Astrocyte (in vitro differentiated cells and primary cell): ENCODE measurements at regions not wholly inside any gene's neighbourhood (a gene's known extent, or its start where the extent isn't known, plus 50 kb on each side); places are given as distances from the start of the nearest gene placed in this dataset.

Experiments
- DNase-seq: peaks from one replicate; pipeline ENCODE4 v3.0.0-alpha.2; 2010; ENCODE audit warnings: low read depth
- FAIRE-seq: peaks from 2 replicates; lab custom pipeline; 2011; peaks lifted over from hg19 to GRCh38; lab: Jason Lieb, UNC
- H2AFZ ChIP-seq: 2 replicates; pipeline ENCODE4 v1.6.0; 2012; ENCODE audit warnings: low read depth, low read length, inconsistent platforms
- H3K27ac ChIP-seq: 2 replicates; pipeline ENCODE4 v1.5.1; 2011; ENCODE audit warnings: low read depth, low read length, inconsistent platforms
- H3K27me3 ChIP-seq: 2 replicates; pipeline ENCODE4 v1.6.0; 2011; ENCODE audit warnings: low read length, inconsistent platforms; ENCODE audit not compliant: insufficient read depth
- H3K36me3 ChIP-seq: 2 replicates; pipeline ENCODE4 v1.5.1; 2011; ENCODE audit warnings: low read length, inconsistent platforms; ENCODE audit not compliant: insufficient read depth
- H3K4me1 ChIP-seq: 2 replicates; pipeline ENCODE4 v1.5.1; 2011; ENCODE audit warnings: low read length, inconsistent platforms; ENCODE audit not compliant: insufficient read depth
- H3K4me2 ChIP-seq: 2 replicates; pipeline ENCODE4 v1.6.0; 2012; ENCODE audit warnings: low read length, inconsistent platforms
- H3K4me3 ChIP-seq: 2 replicates; pipeline ENCODE4 v1.5.1; 2011; ENCODE audit warnings: low read depth, mild to moderate bottlenecking, low read length, inconsistent platforms; ENCODE audit not compliant: insufficient read depth
- H3K79me2 ChIP-seq: 2 replicates; pipeline ENCODE4 v1.6.0; 2012; ENCODE audit warnings: mild to moderate bottlenecking, low read length, inconsistent platforms; ENCODE audit not compliant: insufficient read depth
- H3K9ac ChIP-seq: 2 replicates; pipeline ENCODE4 v1.6.0; 2012; ENCODE audit warnings: mild to moderate bottlenecking, low read length, inconsistent platforms
- H3K9me3 ChIP-seq: 2 replicates; pipeline ENCODE4 v1.5.1; 2012; ENCODE audit warnings: low read depth, mild to moderate bottlenecking, low read length, inconsistent platforms; ENCODE audit not compliant: insufficient read depth
- H4K20me1 ChIP-seq: 2 replicates; pipeline ENCODE4 v1.6.0; 2012; ENCODE audit warnings: low read length, inconsistent platforms; ENCODE audit not compliant: insufficient read depth
- H3K27ac Mint-ChIP-seq: one replicate; pipeline ENCODE4 v1.8.0; 2021; ENCODE audit warnings: mild to moderate bottlenecking, mixed read lengths; ENCODE audit not compliant: unreplicated experiment
- H3K27me3 Mint-ChIP-seq: one replicate; pipeline ENCODE4 v1.8.0; 2021; ENCODE audit warnings: low read depth, mixed read lengths; ENCODE audit not compliant: unreplicated experiment
- H3K36me3 Mint-ChIP-seq: one replicate; pipeline ENCODE4 v1.8.0; 2021; ENCODE audit warnings: low read depth, mixed read lengths; ENCODE audit not compliant: unreplicated experiment
- H3K4me1 Mint-ChIP-seq: one replicate; pipeline ENCODE4 v1.8.0; 2021; ENCODE audit warnings: low read depth, mixed read lengths; ENCODE audit not compliant: unreplicated experiment
- H3K4me3 Mint-ChIP-seq: one replicate; pipeline ENCODE4 v1.8.0; 2021; ENCODE audit warnings: mild to moderate bottlenecking, moderate library complexity, mixed read lengths; ENCODE audit not compliant: unreplicated experiment
- H3K9me3 Mint-ChIP-seq: one replicate; pipeline ENCODE4 v1.8.0; 2021; ENCODE audit warnings: mild to moderate bottlenecking, mixed read lengths; ENCODE audit not compliant: unreplicated experiment
- EZH2 ChIP-seq: IDR thresholded peaks from 2 replicates; pipeline ENCODE4 v1.6.1; 2012; ENCODE audit warnings: mild to moderate bottlenecking, low read length, inconsistent platforms; ENCODE audit not compliant: insufficient read depth
- TF ChIP-seq, protein P1 (sequence below): IDR thresholded peaks from 2 replicates; pipeline ENCODE4 v1.5.1; 2011; ENCODE audit warnings: low read depth, mild to moderate bottlenecking, inconsistent platforms, low read length, moderate library complexity; ENCODE audit not compliant: insufficient read depth

DNA sequence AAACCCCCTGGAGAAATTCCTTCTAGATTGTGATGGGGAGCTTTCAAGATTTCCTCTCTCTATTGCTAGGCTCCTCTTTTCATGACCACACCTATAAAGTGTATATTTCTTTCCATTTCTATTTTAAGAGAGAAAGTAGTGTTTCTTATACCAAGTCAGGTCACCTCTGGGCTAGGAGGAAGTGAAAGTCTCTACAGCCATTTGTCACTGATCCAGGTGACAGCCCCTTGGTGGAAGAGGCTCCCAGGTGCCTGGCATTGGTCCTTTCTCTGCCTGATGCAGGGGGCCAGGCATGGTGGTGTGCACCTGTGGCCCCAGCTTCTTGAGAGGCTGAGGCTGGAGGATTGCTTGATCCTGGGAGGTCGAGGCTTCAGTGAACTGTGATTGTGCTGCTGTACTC is 64.7 kb downstream of the DHCR7 start:
- Mint-ChIP-seq H3K9me3 (peaks cover 16% of the 10 kb centered on the region), H3K4me1 (no peaks in the 10 kb centered on the region), H3K27ac (no peak overlapping the region), H3K27me3 (peaks cover 47% of the 10 kb centered on the region), H3K4me3 (no peak overlapping the region), H3K36me3 (peaks cover 3% of the 10 kb centered on the region)
- peaks cover 8% of the 10 kb centered on the region for H3K9me3 ChIP-seq
- H3K27me3 ChIP-seq = no peaks in the 10 kb centered on the region
- H4K20me1 ChIP-seq = no peaks in the 10 kb centered on the region
- no peak overlapping the region for H3K4me3 ChIP-seq
- H3K36me3 ChIP-seq = no peaks in the 10 kb centered on the region
- H3K9ac ChIP-seq = no peak overlapping the region
- DNase-seq = no peak
- no peak overlapping the region for H2AFZ ChIP-seq
- no peak for FAIRE-seq
- H3K79me2 ChIP-seq = no peaks in the 10 kb centered on the region
- no peaks in the 10 kb centered on the region for H3K4me1 ChIP-seq
- TF ChIP-seq EZH2 = no peak
- TF ChIP-seq, protein P1, sequence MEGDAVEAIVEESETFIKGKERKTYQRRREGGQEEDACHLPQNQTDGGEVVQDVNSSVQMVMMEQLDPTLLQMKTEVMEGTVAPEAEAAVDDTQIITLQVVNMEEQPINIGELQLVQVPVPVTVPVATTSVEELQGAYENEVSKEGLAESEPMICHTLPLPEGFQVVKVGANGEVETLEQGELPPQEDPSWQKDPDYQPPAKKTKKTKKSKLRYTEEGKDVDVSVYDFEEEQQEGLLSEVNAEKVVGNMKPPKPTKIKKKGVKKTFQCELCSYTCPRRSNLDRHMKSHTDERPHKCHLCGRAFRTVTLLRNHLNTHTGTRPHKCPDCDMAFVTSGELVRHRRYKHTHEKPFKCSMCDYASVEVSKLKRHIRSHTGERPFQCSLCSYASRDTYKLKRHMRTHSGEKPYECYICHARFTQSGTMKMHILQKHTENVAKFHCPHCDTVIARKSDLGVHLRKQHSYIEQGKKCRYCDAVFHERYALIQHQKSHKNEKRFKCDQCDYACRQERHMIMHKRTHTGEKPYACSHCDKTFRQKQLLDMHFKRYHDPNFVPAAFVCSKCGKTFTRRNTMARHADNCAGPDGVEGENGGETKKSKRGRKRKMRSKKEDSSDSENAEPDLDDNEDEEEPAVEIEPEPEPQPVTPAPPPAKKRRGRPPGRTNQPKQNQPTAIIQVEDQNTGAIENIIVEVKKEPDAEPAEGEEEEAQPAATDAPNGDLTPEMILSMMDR = no peak
- no peak overlapping the region for H3K27ac ChIP-seq
- H3K4me2 ChIP-seq = no peak overlapping the region

DNA sequence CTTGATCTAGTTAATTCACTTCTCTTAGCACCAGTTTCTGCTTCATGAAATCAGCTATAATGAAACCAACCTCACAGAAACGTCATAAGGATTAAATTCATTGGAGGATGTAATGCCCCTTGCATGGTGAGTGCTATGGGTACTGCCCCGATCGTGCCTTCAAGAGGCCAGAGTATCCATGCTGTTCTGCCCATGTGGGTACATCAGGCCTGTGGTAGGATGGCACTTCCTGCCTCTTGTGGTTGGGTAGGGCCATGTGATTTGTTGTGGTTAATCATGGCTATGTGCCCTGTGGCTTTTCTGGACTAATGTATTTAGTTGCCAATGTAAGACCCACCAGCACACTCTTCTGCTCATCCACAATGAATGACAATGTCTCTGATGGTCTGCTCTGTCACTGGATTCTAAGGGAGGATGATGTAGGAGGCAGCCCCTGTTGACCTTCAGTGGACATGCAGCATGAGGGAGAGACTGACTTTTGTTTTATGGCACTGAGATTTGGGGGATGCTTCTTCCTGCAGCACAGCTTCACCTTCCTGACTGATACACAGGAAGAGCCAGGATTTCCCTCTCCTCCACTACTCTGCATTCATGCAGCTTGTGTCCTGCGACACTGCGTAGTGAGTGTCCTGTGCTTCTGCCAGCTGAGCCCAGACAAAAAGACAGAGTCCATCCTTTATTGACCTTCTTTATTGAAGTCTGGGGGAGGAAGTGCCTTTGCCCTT is 66.2 kb downstream of the DHCR7 start:
- peaks cover 8% of the 10 kb centered on the region for H3K9me3 Mint-ChIP-seq
- Histone ChIP-seq H3K79me2 (no peaks in the 10 kb centered on the region), H3K27ac (no peak overlapping the region)

More for the DNA sequence above, 66.2 kb downstream of the DHCR7 start:
- Histone ChIP-seq H3K36me3 (no peaks in the 10 kb centered on the region), H4K20me1 (no peaks in the 10 kb centered on the region), H3K9ac (no peak overlapping the region), H3K27me3 (no peaks in the 10 kb centered on the region), H2AFZ (no peak overlapping the region), H3K9me3 (peaks cover 8% of the 10 kb centered on the region), H3K4me2 (no peak overlapping the region), H3K4me3 (no peak overlapping the region), H3K4me1 (no peaks in the 10 kb centered on the region)
- no peak for DNase-seq
- no peaks in the 10 kb centered on the region for H3K36me3 Mint-ChIP-seq
- TF ChIP-seq EZH2 = no peak
- TF ChIP-seq, protein P1 = no peak
- no peak overlapping the region for H3K4me3 Mint-ChIP-seq
- no peaks in the 10 kb centered on the region for H3K4me1 Mint-ChIP-seq
- peaks cover 46% of the 10 kb centered on the region for H3K27me3 Mint-ChIP-seq
- no peak for FAIRE-seq
- peak overlapping the region; percentile 16 for H3K27ac Mint-ChIP-seq
